ENCODE measurements at regions not wholly inside any gene's neighbourhood (a gene's known extent, or its start where the extent isn't known, plus 50 kb on each side); places are given as distances from the start of the nearest gene placed in this dataset.

DNA sequence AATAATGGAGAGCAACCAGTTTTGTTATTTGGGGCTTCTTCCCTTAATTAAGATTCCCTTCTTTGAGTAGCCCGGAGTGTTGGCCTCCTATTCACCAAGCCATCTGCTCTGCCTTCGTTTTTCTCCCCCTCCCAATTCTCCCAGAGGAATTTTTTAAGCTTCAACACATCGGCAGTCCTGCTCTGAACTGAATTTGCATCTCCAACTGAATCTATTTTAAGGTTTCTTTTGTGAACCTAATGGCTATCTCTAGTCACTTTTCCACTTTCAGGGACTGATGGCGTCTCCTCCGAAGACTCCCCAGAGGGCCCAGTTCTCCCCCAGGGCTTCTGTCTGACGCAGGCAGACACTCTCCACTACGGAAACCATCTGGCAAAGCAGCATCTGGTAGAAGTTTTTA, 280.2 kb downstream of the ADGRA3 start:
- BruUV-seq (replicated peaks): no TSS peak
- Histone ChIP-seq H3K27me3 (replicated peaks; ENCODE audit: control insufficient read depth, insufficient read depth, low read length) (no peaks in the 10 kb centered on the region), H3K9me3 (no peaks in the 10 kb centered on the region), H3K4me1 (peaks cover 5% of the 10 kb centered on the region; the same call in 1 of the 2 replicates), H3K36me3 (ENCODE audit: control insufficient read depth, insufficient read depth, low read length) (no peaks in the 10 kb centered on the region), H3K4me3 (ENCODE audit: low read depth, low read length) (no peak overlapping the region)
- DNase-seq: no peak
- intact Hi-C loops (cut with micrococcal nuclease; ENCODE audit: unreplicated experiment): loop anchor here (5.0 kb wide), 2 partner anchors 122 to 152 kb away; no protein-coding TSS in a partner anchor
- no peaks in the 10 kb centered on the region for H3K4me1 Mint-ChIP-seq (ENCODE audit: low read depth, unreplicated experiment)
- no peaks in the 10 kb centered on the region for H3K9me3 Mint-ChIP-seq (ENCODE audit: unreplicated experiment)
- H3K36me3 Mint-ChIP-seq (ENCODE audit: insufficient read depth, unreplicated experiment): no peaks in the 10 kb centered on the region
- POLR2A ChIA-PET: no interaction called here
- peaks cover 6% of the 10 kb centered on the region for H3K27me3 Mint-ChIP-seq (ENCODE audit: insufficient read depth, unreplicated experiment)
- CTCF ChIA-PET: no interaction called here
- H3K4me3 Mint-ChIP-seq (ENCODE audit: unreplicated experiment): no peak overlapping the region
- TF ChIP-seq CTCF (IDR thresholded peaks at IDR 0.05; ENCODE audit: insufficient read depth in 1 of 2, low read depth in 1 of 2, low read length in 1 of 2, severe bottlenecking in 1 of 2, unreplicated experiment in 1 of 2): no peak
- no peak overlapping the region for H3K27ac Mint-ChIP-seq (ENCODE audit: unreplicated experiment)

GRCh38 chr4:22233230-22233629, 282.6 kb downstream of the ADGRA3 start:
- intact Hi-C loops (cut with micrococcal nuclease; ENCODE audit: unreplicated experiment): no loop called here
- DNase-seq: no peak
- Mint-ChIP-seq H3K36me3 (ENCODE audit: insufficient read depth, unreplicated experiment) (no peaks in the 10 kb centered on the region), H3K27ac (ENCODE audit: unreplicated experiment) (no peak overlapping the region), H3K27me3 (ENCODE audit: insufficient read depth, unreplicated experiment) (peaks cover 6% of the 10 kb centered on the region), H3K4me3 (ENCODE audit: unreplicated experiment) (no peak overlapping the region), H3K9me3 (ENCODE audit: unreplicated experiment) (no peaks in the 10 kb centered on the region), H3K4me1 (ENCODE audit: low read depth, unreplicated experiment) (no peaks in the 10 kb centered on the region)
- no TSS peak for BruUV-seq (replicated peaks)
- POLR2A ChIA-PET: no interaction called here
- no peaks in the 10 kb centered on the region for H3K4me1 ChIP-seq
- H3K4me3 ChIP-seq (ENCODE audit: low read depth, low read length): no peak overlapping the region
- H3K9me3 ChIP-seq: no peaks in the 10 kb centered on the region
- CTCF ChIA-PET: no interaction called here
- no peaks in the 10 kb centered on the region for H3K36me3 ChIP-seq (ENCODE audit: control insufficient read depth, insufficient read depth, low read length)
- no peaks in the 10 kb centered on the region for H3K27me3 ChIP-seq (replicated peaks; ENCODE audit: control insufficient read depth, insufficient read depth, low read length)
- no peak for TF ChIP-seq CTCF (IDR thresholded peaks at IDR 0.05; ENCODE audit: insufficient read depth in 1 of 2, low read depth in 1 of 2, low read length in 1 of 2, severe bottlenecking in 1 of 2, unreplicated experiment in 1 of 2)

GRCh38 chr4:22220965-22221364, 272.4 kb upstream of the KCNIP4 start:
- Histone ChIP-seq H3K27me3 (replicated peaks; ENCODE audit: control insufficient read depth, insufficient read depth, low read length) (no peaks in the 10 kb centered on the region), H3K36me3 (ENCODE audit: control insufficient read depth, insufficient read depth, low read length) (no peaks in the 10 kb centered on the region), H3K4me3 (ENCODE audit: low read depth, low read length) (no peak overlapping the region), H3K4me1 (no peaks in the 10 kb centered on the region), H3K9me3 (no peaks in the 10 kb centered on the region)
- Mint-ChIP-seq H3K9me3 (ENCODE audit: unreplicated experiment) (no peaks in the 10 kb centered on the region), H3K4me3 (ENCODE audit: unreplicated experiment) (no peak overlapping the region), H3K4me1 (ENCODE audit: low read depth, unreplicated experiment) (no peaks in the 10 kb centered on the region), H3K27ac (ENCODE audit: unreplicated experiment) (no peak overlapping the region), H3K36me3 (ENCODE audit: insufficient read depth, unreplicated experiment) (no peaks in the 10 kb centered on the region), H3K27me3 (ENCODE audit: insufficient read depth, unreplicated experiment) (peaks cover 3% of the 10 kb centered on the region)
- POLR2A ChIA-PET: no interaction called here
- intact Hi-C loops (cut with micrococcal nuclease; ENCODE audit: unreplicated experiment): no loop called here
- no TSS peak for BruUV-seq (replicated peaks)
- TF ChIP-seq CTCF (IDR thresholded peaks at IDR 0.05; ENCODE audit: insufficient read depth in 1 of 2, low read depth in 1 of 2, low read length in 1 of 2, severe bottlenecking in 1 of 2, unreplicated experiment in 1 of 2): no peak
- CTCF ChIA-PET: no interaction called here
- no peak for DNase-seq
